ENCODE measurements at regions not wholly inside any gene's neighbourhood (a gene's known extent, or its start where the extent isn't known, plus 50 kb on each side); places are given as distances from the start of the nearest gene placed in this dataset.

- DNase-seq = no peak
- no peak for TF ChIP-seq CTCF (IDR thresholded peaks at IDR 0.05)
- no peak for TF ChIP-seq POLR2A (IDR thresholded peaks at IDR 0.05)
- WGBS, 4 donors = 44 to 78% (median 55%) methylated on average over 1 of the region's 1 CpG
Observed at GRCh38 chr6:95279616-95280015, 297.7 kb upstream of the MANEA start.

DNA sequence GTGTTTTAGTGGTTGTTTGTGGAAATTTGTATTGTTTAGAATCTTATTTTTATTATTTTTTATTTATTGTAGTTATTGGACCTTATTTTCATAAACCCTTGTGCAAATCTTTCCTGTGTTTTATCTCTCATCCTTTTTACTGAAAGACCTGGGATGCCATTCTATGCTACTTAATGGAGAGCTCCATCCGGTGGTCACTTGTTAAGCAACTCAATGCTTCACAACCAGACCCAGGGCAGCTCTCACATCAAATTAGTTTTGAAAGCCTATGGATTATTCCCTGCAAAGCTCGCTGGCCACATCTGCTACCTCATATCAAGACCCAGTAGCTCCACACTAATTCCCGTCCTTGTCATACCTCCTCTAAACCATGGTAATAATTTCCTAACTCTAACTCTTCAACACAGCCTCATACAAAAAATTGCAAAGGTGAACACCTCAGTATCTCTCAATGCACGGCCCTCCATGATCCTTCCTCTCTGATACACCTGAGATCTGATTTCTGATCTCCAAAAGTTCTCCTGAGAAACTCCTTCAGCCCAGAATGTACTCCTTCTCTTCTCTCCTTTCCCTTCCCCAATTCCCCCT is 296.6 kb upstream of the MANEA start:
- H3K9me3 ChIP-seq = no peaks in the 10 kb centered on the region
- TF ChIP-seq POLR2A (IDR thresholded peaks at IDR 0.05) (no peak), CTCF (IDR thresholded peaks at IDR 0.05) (peak in 4 of 12 donors; percentile 17 to 61 (median 33))
- H3K4me1 ChIP-seq = no peaks in the 10 kb centered on the region
- no peaks in the 10 kb centered on the region for H3K27me3 ChIP-seq
- no peak overlapping the region for H3K4me3 ChIP-seq
- 38 to 50% (median 42%) methylated on average over 4 of the region's 4 CpGs for WGBS, 4 donors
- H3K36me3 ChIP-seq = no peaks in the 10 kb centered on the region
- intact Hi-C loops (cut with DNase I) = no loop called here
- no peak overlapping the region for H3K27ac ChIP-seq
- DNase-seq = no peak
- no peak for ATAC-seq

More at GRCh38 chr6:95279616-95280015, 297.7 kb upstream of the MANEA start:
- H3K4me1 ChIP-seq = no peaks in the 10 kb centered on the region
- H3K4me3 ChIP-seq = no peak overlapping the region
- H3K9me3 ChIP-seq = no peaks in the 10 kb centered on the region
- H3K27me3 ChIP-seq = no peaks in the 10 kb centered on the region
- no peak overlapping the region for H3K27ac ChIP-seq
- no peak for ATAC-seq
- intact Hi-C loops (cut with DNase I) = no loop called here
- H3K36me3 ChIP-seq = no peaks in the 10 kb centered on the region

- H3K27me3 ChIP-seq = no peaks in the 10 kb centered on the region
- ATAC-seq = no peak
- no peaks in the 10 kb centered on the region for H3K36me3 ChIP-seq
- intact Hi-C loops (cut with DNase I) = no loop called here
- no peaks in the 10 kb centered on the region for H3K4me1 ChIP-seq
- no peak for TF ChIP-seq POLR2A (IDR thresholded peaks at IDR 0.05)
- no peak for TF ChIP-seq CTCF (IDR thresholded peaks at IDR 0.05)
- H3K27ac ChIP-seq = no peak overlapping the region
- no peak for DNase-seq
- no peak overlapping the region for H3K4me3 ChIP-seq
- no peaks in the 10 kb centered on the region for H3K9me3 ChIP-seq
- WGBS, 4 donors = 35 to 43% (median 41%) methylated on average over 2 of the region's 2 CpGs
Observed at GRCh38 chr6:95285881-95286280, 291.5 kb upstream of the MANEA start.

DNA sequence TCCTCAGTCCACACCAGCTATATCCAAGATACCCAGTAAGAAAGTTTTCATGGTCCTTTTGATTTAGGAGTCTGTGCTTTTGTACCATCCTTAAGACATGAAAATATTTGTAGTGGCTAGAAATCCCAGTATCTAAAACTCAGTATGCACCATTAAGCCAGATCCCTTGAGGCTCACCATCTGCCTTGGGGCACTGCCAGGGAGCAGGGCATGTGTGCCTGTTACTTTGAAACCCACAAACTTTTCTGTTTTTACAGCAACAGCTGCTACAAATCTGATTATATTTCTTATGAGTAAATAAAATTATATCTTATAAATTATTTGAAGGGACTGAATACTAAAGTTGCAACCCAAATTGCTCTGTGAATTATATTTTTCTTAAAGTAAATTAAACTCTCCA is 290.5 kb upstream of the MANEA start:
- Histone ChIP-seq H3K4me3 (no peak overlapping the region), H3K4me1 (no peaks in the 10 kb centered on the region), H3K27me3 (no peaks in the 10 kb centered on the region), H3K36me3 (no peaks in the 10 kb centered on the region), H3K9me3 (no peaks in the 10 kb centered on the region), H3K27ac (no peak overlapping the region)
- no peak for ATAC-seq
- intact Hi-C loops (cut with DNase I) = no loop called here
- TF ChIP-seq POLR2A (IDR thresholded peaks at IDR 0.05) = no peak
- DNase-seq = no peak

DNA sequence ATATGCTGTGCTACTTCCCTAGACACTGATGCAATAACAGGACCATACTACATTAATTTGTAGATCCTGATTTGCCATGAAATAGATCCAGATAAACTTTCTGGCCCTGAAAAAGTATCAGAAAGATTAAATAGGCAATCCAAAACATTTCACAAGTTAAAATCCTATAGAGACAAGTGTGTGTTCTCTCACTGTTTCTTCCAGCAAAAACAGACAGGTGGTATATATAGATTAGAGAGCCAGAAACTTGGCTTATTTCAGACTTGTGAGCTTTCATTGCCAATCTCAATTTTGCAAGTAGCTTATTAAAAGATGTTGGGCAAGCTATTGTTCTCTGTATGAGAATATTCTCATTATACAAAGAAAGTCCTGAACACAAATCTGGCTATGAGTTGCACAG is 289.1 kb upstream of the MANEA start:
- no peak overlapping the region for H3K4me3 ChIP-seq
- no peaks in the 10 kb centered on the region for H3K27me3 ChIP-seq
- H3K4me1 ChIP-seq = no peaks in the 10 kb centered on the region
- intact Hi-C loops (cut with DNase I) = no loop called here
- DNase-seq = no peak
- no peak overlapping the region for H3K27ac ChIP-seq
- H3K9me3 ChIP-seq = no peaks in the 10 kb centered on the region
- ATAC-seq = no peak
- H3K36me3 ChIP-seq = no peaks in the 10 kb centered on the region
- TF ChIP-seq POLR2A (IDR thresholded peaks at IDR 0.05) = no peak
- TF ChIP-seq CTCF (IDR thresholded peaks at IDR 0.05) = no peak

All from heart left ventricle (tissue), 16 donors.